DMS53 treated with DMSO at 0.1 percent for 48 hours (cell line): ENCODE measurements at regions not wholly inside any gene's neighbourhood (a gene's known extent, or its start where the extent isn't known, plus 50 kb on each side); places are given as distances from the start of the nearest gene placed in this dataset.
A peak's percentile ranks its signal among the peaks of the same experiment; 100 is the strongest.

ENCODE experiments used
- DNase-seq: peaks from one replicate; lab custom pipeline; 2025; ENCODE audit not compliant: unreplicated experiment; lab: John Stamatoyannopoulos, UW

DNA sequence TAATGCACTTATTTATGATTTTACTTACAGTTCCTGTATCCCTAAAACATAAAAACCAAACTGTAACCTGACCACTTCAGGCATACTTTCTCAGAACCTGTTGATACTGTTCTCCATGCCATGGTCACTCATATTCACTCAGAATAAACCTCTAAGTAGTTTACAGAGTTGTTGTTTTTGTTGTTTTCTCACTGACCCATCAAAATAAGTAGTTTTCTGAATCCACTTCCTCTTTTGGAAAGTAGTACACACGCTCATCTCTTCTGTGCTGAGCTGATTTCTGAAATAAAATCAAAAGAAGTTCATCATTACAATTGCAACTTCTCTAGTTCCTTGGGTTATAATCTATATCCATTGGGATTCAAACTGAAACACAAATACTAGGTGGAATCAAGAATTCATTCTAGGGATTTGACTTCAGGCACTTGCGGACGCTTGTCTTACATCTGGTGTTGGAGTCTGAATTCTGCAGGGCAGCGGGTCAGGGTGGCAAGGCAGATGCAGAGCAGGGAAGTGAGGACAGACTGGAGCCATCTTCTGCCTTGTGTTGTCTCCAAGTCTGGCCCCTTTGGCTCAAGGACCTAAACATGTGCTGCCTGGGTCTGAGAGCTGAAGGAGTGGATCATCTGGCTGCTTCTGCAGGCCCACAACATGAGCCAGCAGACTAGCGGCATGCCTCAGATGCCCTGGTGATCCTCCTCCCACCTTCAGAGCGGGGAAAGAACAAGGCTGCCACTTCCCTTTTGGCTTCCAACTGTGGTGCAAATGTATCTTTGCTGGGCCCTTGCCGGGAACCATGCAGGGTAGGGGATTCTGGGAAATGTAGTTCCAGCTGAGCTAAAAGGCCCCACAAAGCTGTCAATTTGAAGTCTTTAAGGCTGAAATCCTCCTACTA, 167.9 kb upstream of the MYLIP start:
- DNase-seq = no peak

DNA sequence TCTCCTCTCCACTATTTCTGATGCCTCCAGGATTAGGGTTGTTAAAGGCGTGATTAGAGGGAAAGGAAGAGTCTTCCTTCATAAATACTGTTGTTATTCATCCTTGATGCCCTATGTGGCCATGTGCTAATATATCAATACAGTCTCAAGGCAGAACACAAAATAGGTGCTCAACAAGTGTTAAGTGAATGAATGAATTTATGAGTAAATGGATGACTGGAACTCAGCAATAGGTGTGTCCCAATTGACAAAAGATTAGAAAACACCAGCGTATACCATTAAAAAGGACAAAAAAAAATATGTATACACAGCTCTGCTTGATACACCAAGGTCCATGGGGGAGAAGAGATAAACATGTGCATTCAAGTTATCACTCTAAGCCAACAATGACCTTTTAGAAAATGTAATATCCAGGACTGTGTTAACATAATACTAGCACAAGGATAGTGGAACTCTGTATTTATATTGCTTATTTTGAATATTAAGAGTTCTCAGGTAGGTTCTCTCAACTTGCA, 171.2 kb upstream of the MYLIP start:
- no peak for DNase-seq

GRCh38 chr6:15956205-15957106, 172.4 kb upstream of the MYLIP start:
- peak; percentile 88 for DNase-seq

DNA sequence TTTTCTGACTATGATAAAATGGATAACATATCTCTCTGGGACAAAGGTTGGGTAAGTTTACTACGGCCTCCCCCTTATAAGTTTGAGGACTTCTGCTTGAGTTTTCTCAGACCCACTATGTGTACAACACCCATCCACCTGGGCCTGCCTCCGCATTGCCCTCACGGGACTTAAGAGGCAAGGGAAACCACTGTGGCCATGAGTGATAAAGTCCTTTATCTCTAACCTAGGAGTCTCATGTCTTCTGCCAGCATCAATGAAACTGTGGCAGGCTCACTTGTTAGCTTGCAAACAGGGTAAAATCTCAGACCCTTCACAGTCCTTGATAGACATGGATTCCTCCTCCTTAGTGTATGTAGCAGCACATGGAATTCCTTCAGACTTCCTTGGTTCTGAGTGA, 173.4 kb upstream of the MYLIP start:
- no peak for DNase-seq

GRCh38 chr6:15953152-15953880, 175.6 kb upstream of the MYLIP start:
- DNase-seq = peak; percentile 29

DNA sequence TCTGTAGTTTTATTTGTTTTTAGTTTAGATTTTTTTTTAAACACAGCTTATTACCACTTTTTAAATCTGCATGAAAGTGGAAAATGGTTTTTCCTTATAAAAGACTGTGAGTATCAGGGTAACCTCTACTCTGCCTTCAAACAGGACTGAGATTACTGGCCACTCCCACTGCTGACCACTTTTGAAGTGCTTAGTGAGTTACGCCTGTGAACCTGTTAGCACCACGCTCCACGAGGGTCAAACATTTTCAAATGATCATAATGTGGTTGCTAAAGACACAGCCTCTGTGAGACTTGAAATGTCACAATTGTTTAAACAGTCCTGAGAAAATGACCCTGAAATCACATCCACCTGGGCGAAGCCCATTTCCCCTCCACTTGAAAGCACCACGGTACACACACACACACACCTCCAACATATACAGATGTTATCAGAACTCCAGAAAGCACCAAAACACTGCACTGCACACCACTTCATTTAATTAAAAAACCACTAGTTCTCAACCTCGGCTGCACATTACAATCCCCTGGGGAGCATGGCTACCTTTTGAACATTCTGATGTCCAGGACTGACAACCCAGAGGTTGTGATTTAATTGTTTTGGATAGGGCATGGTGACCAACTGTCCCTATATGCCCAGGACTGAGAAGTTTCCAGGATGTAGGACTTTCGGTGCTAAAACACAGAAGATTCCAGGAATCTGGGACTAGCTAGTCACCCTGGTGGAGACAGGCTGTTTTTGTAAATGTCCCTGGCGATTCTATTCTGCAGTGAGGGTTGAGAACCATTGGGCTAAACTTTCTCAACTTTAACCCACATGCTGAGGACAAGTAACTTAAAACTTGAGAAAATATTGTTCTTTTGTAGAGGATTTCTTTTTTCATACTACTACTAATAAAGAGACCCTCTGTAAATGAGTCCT, 176.4 kb upstream of the MYLIP start:
- no peak for DNase-seq

DNA sequence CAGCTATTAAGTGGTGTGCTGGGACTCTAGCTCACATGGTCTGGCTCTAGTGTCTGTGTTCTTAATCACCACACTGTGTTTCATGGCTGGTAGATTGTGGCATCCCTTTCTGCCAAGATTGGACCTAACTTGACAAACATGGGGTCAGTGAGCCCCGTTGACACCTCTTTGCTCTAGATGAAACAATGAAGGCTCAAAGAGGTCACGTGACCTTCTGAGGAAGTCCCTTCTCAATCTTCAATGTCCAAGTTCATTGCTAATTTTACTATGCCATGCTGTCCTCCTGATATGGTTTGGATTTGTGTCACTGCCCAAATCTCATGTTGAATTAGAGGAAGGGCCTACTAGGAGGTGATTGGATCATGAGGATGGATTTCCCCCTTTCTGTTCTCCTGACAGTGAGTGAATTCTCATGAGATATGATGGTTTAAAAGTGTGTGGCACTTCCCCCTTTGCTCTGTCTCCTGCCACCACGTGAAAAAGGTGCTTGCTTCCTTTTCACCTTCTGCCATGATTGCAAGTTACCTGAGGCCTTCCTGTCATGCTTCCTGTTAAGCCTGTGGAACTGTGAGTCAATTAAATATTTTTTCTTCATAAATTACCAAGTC, 177.8 kb upstream of the MYLIP start:
- no peak for DNase-seq

- no peak for DNase-seq
Observed at GRCh38 chr6:15949982-15950381, 178.9 kb upstream of the MYLIP start.

GRCh38 chr6:15948930-15949900, 179.7 kb upstream of the MYLIP start:
- peak; percentile 99 for DNase-seq

GRCh38 chr6:15947923-15948322, 181.0 kb upstream of the MYLIP start:
- DNase-seq = no peak

- no peak for DNase-seq
Observed at GRCh38 chr6:15947436-15947835, 181.4 kb upstream of the MYLIP start.

GRCh38 chr6:15946701-15947385, 182.0 kb upstream of the MYLIP start:
- no peak for DNase-seq

- peak; percentile 36 for DNase-seq
Observed at GRCh38 chr6:15945593-15946159, 183.2 kb upstream of the MYLIP start.

DNA sequence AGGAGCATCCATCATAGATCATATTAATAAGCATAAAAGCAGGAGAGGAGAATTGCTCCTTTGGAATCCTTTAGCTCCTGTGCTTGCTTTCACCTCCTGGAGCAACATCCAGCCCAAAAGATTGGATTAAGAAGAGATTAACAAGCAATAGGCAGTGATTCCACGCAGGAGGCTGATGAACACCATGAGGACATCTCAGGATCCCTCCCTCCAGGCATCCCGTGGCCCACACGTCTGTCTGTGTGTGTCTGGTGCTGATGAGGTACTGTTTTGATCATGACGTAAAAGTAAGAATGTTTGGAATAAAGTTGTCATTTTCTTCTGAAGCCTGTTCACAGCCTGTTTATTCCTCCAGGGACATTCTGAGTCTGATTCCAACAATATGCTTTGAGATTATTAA, 185.5 kb upstream of the MYLIP start:
- no peak for DNase-seq

GRCh38 chr6:15941168-15941567, 187.7 kb upstream of the MYLIP start:
- no peak for DNase-seq

- DNase-seq = no peak
Observed at GRCh38 chr6:15938107-15938506, 190.8 kb upstream of the MYLIP start.

DNA sequence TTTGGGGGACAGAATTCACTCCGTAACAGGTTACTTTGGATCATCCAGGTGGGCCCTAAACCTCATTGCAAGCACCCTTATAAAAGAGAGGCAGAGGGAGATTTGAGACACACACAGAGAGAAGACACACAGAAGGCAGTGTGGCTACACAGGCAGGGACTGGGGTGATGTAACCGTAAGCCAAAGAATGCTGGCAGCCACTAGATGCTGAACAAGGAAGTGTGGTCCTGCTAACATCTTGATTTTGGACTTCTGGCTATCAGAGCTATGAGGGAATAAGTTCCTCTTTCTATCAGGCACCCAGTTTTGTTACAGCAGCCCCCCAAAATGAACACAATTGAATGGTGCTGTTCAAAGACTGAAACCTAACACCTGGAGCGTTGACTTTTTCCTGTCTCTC, 191.3 kb upstream of the MYLIP start:
- DNase-seq = no peak

GRCh38 chr6:15936503-15936902, 192.4 kb upstream of the MYLIP start:
- no peak for DNase-seq
